HEK293 (cell line): ENCODE measurements at regions not wholly inside any gene's neighbourhood (a gene's known extent, or its start where the extent isn't known, plus 50 kb on each side); places are given as distances from the start of the nearest gene placed in this dataset.

Source experiments
- MEIS1 ChIP-seq: sonication (generic); formaldehyde crosslinking; IDR thresholded peaks from 2 replicates; pipeline ENCODE4 v1.8.1; 2022; ENCODE audit warnings: missing genetic modification reagents, mild to moderate bottlenecking, borderline replicate concordance
- ZNF514 ChIP-seq: fragments of 450-650 bp; formaldehyde crosslinking; IDR thresholded peaks from 2 replicates; pipeline ENCODE4 v1.5.1; 2016; ENCODE audit warnings: missing biosample characterization, missing genetic modification characterization

GRCh38 chr18:77548790-77549420 is 299.3 kb downstream of the GALR1 start:
- TF ChIP-seq ZNF514 (no peak), MEIS1 (CRISPR knock-in tag) (no peak)
